ENCODE measurements at regions not wholly inside any gene's neighbourhood (a gene's known extent, or its start where the extent isn't known, plus 50 kb on each side); places are given as distances from the start of the nearest gene placed in this dataset.

DNA sequence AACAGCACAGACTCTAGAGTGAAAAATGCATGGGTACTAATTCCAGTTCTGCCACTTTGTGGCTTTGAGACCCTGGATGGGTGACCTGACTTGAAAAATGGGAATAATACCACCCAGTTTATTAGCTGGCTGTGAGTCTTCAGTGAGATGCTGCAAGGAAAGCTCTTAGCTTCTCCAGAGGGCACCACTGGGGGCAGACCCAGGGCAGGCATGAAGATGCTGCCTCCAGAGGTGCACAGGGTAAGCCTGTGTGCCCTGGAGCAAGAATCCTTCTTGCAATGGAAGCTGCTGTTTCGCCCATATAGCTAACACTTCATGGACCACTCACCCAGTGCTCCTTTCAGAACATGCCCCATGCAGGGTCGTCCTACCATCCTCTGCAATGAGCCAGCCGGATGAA lies 75.7 kb downstream of the C5orf15 start:
- Histone ChIP-seq H4K20me1 (replicated peaks in 1 of 2; ENCODE audit: control insufficient read depth in 1 of 2, insufficient read depth in 2 of 2, low read length in 2 of 2) (no peaks in the 10 kb centered on the region), H3K23me2 (ENCODE audit: low read depth, low read length) (peaks cover 2% of the 10 kb centered on the region; the same call in 1 of the 2 replicates), H3K9ac (replicated peaks in 1 of 4; ENCODE audit: extremely low read depth in 1 of 4, low read depth in 3 of 4, low read length in 3 of 4) (no peak overlapping the region), H3K79me1 (ENCODE audit: low read depth, low read length) (no peaks in the 10 kb centered on the region), H4K91ac (replicated peaks; ENCODE audit: insufficient read length, low read length) (no peak overlapping the region), H3K14ac (ENCODE audit: insufficient read length) (no peak overlapping the region), H2BK12ac (ENCODE audit: low read depth, low read length) (no peak overlapping the region), H2AFZ (ENCODE audit: low read length) (no peak overlapping the region), H4K8ac (ENCODE audit: extremely low read depth, insufficient read depth, low read length) (no peak overlapping the region), H3K4ac (replicated peaks; ENCODE audit: insufficient read length, low read depth, low read length) (no peak overlapping the region), H3K4me2 (ENCODE audit: insufficient read depth in 1 of 2, low read depth in 2 of 2, low read length in 2 of 2) (no peak overlapping the region), H3K4me1 (replicated peaks in 1 of 4; ENCODE audit: control insufficient read depth in 3 of 4, insufficient read depth in 4 of 4, low read length in 3 of 4) (no peaks in the 10 kb centered on the region), H3K79me2 (ENCODE audit: control insufficient read depth in 1 of 2, insufficient read depth in 2 of 2, low read length in 2 of 2) (no peaks in the 10 kb centered on the region), H3K27ac (ENCODE audit: low read depth, low read length) (no peak overlapping the region), H2BK120ac (replicated peaks; ENCODE audit: low read depth, low read length) (no peak overlapping the region), H2BK20ac (ENCODE audit: low read length) (no peak overlapping the region), H2BK5ac (ENCODE audit: low read depth, low read length) (no peak overlapping the region), H3K27me3 (replicated peaks in 1 of 4; ENCODE audit: control insufficient read depth in 3 of 4, extremely low read depth in 1 of 4, insufficient read depth in 3 of 4, low read length in 3 of 4) (no peaks in the 10 kb centered on the region; a peak in 1 of 7 replicates), H3K56ac (replicated peaks; ENCODE audit: insufficient read length, low read depth, low read length) (no peak overlapping the region), H3K23ac (ENCODE audit: insufficient read length) (no peak overlapping the region), H3K36me3 (ENCODE audit: control insufficient read depth in 2 of 4, insufficient read depth in 4 of 4, low read length in 3 of 4) (no peaks in the 10 kb centered on the region), H3K4me3 (ENCODE audit: extremely low read depth in 1 of 4, insufficient read depth in 2 of 4, low read depth in 3 of 4, low read length in 4 of 4) (no peak overlapping the region), H2BK15ac (ENCODE audit: low read length) (no peak overlapping the region), H4K5ac (ENCODE audit: insufficient read length, low read depth, low read length) (no peak overlapping the region), H2AK5ac (ENCODE audit: low read depth, low read length) (no peak overlapping the region), H3K9me3 (ENCODE audit: insufficient read depth in 2 of 2, low read depth in 1 of 2, low read length in 1 of 2) (no peaks in the 10 kb centered on the region), H3K18ac (ENCODE audit: extremely low read depth, low read length) (no peak overlapping the region)
- DNase-seq (ENCODE audit: low read depth in 1 of 2, low spot score in 2 of 2): no peak
- ChIA-PET POLR2A (ENCODE audit: partially characterized antibody) (no interaction called here), CTCF (ENCODE audit: partially characterized antibody) (interaction anchor here (0.6 to 2.8 kb wide), 7 partner anchors 9 to 109 kb away, joined by 3 to 15 read pairs (median 4); no protein-coding TSS in a partner anchor)
- 82% methylated on average over 3 of the region's 3 CpGs; no CpG with 5 or more reads in 1 of the 2 experiments for WGBS, 2 experiments (ENCODE audit: extremely low coverage in 1 of 2, insufficient coverage in 1 of 2, insufficient read length in 1 of 2, insufficient replicate concordance in 2 of 2, low coverage in 1 of 2, low lambda C conversion rate in 2 of 2, missing lambda C conversion rate in 1 of 2)
- FAIRE-seq: no peak
- no peak for TF ChIP-seq BACH1 (IDR thresholded peaks at IDR 0.05; ENCODE audit: low read length)
- TF ChIP-seq, protein P1, sequence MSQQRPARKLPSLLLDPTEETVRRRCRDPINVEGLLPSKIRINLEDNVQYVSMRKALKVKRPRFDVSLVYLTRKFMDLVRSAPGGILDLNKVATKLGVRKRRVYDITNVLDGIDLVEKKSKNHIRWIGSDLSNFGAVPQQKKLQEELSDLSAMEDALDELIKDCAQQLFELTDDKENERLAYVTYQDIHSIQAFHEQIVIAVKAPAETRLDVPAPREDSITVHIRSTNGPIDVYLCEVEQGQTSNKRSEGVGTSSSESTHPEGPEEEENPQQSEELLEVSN (IDR thresholded peaks at IDR 0.05): no peak
- TF ChIP-seq MAFK (IDR thresholded peaks at IDR 0.05; ENCODE audit: low read depth, low read length): no peak
